Smooth muscle cell (in vitro differentiated cells): ENCODE measurements at regions not wholly inside any gene's neighbourhood (a gene's known extent, or its start where the extent isn't known, plus 50 kb on each side); places are given as distances from the start of the nearest gene placed in this dataset.

Experiments used
- DNase-seq: peaks from one replicate; lab custom pipeline; 2025; ENCODE audit not compliant: unreplicated experiment; lab: John Stamatoyannopoulos, UW
- H2AFZ ChIP-seq: fragments of 200-600 bp; sonication (generic); 2 replicates; pipeline ENCODE4 v1.6.0; 2016; ENCODE audit warnings: antibody characterized with exemption, low read depth, mild to moderate bottlenecking
- H3F3A ChIP-seq: fragments of 200-600 bp; sonication (generic); 2 replicates; pipeline ENCODE4 v1.6.0; 2017; ENCODE audit warnings: antibody characterized with exemption, low read depth
- H3K27ac ChIP-seq: fragments of 200-600 bp; sonication (generic); 2 replicates; pipeline ENCODE4 v1.5.1; 2016; ENCODE audit warnings: low read depth, mild to moderate bottlenecking
- H3K27me3 ChIP-seq: fragments of 200-600 bp; sonication (generic); 2 replicates; pipeline ENCODE4 v1.6.1; 2016; ENCODE audit warnings: low read depth, mild to moderate bottlenecking
- H3K36me3 ChIP-seq: fragments of 200-600 bp; sonication (generic); 2 replicates; pipeline ENCODE4 v1.5.1; 2016; ENCODE audit warnings: low read depth
- H3K4me1 ChIP-seq: fragments of 200-600 bp; sonication (generic); 2 replicates; pipeline ENCODE4 v1.5.1; 2016; ENCODE audit warnings: low read depth
- H3K4me2 ChIP-seq: fragments of 200-600 bp; sonication (generic); 2 replicates; pipeline ENCODE4 v1.6.0; 2016; ENCODE audit warnings: mild to moderate bottlenecking
- H3K4me3 ChIP-seq: fragments of 200-600 bp; sonication (generic); 2 replicates; pipeline ENCODE4 v1.5.1; 2016; ENCODE audit warnings: mild to moderate bottlenecking
- H3K79me2 ChIP-seq: fragments of 200-600 bp; sonication (generic); 2 replicates; pipeline ENCODE4 v1.6.0; 2016; ENCODE audit warnings: low read depth, mild to moderate bottlenecking
- H3K9ac ChIP-seq: fragments of 200-600 bp; sonication (generic); 2 replicates; pipeline ENCODE4 v1.6.0; 2016; ENCODE audit warnings: low read depth
- H3K9me3 ChIP-seq: fragments of 200-600 bp; sonication (generic); replicated peaks from 2 replicates; pipeline ENCODE4 v1.5.1; 2016; ENCODE audit warnings: low read depth
- H4K20me1 ChIP-seq: fragments of 200-600 bp; sonication (generic); 2 replicates; pipeline ENCODE4 v1.6.0; 2016; ENCODE audit warnings: low read depth
- CTCF ChIP-seq: fragments of 200-600 bp; sonication (generic); IDR thresholded peaks from 2 replicates; pipeline ENCODE4 v1.5.1; 2017; ENCODE audit warnings: borderline replicate concordance, mild to moderate bottlenecking, antibody characterized with exemption; ENCODE audit not compliant: insufficient read depth, poor library complexity, severe bottlenecking
- WGBS: methylation state at CpG from one replicate; pipeline ENCODE4 v1.1.7; 2016; ENCODE audit warnings: low lambda C conversion rate; 5-methylcytosine and 5-hydroxymethylcytosine counted together

- no peaks in the 10 kb centered on the region for H3K79me2 ChIP-seq
- 60% methylated on average over 3 of the region's 3 CpGs for WGBS
- H3K9ac ChIP-seq = no peak overlapping the region
- H3F3A ChIP-seq = no peaks in the 10 kb centered on the region
- no peak for TF ChIP-seq CTCF
- no peak overlapping the region for H3K4me2 ChIP-seq
- no peaks in the 10 kb centered on the region for H3K36me3 ChIP-seq
- H3K27me3 ChIP-seq = peaks cover 9% of the 10 kb centered on the region
- no peak overlapping the region for H3K27ac ChIP-seq
- no peaks in the 10 kb centered on the region for H3K4me1 ChIP-seq
- no peak for DNase-seq
- H3K4me3 ChIP-seq = no peak overlapping the region
- no peak overlapping the region for H2AFZ ChIP-seq
- H4K20me1 ChIP-seq = no peaks in the 10 kb centered on the region
- H3K9me3 ChIP-seq = no peaks in the 10 kb centered on the region
Observed at GRCh38 chr9:33651125-33651524, 127.1 kb downstream of the ANKRD18B start.

- TF ChIP-seq CTCF = no peak
- Histone ChIP-seq H2AFZ (no peak overlapping the region), H3F3A (no peaks in the 10 kb centered on the region), H3K4me1 (no peaks in the 10 kb centered on the region), H4K20me1 (no peaks in the 10 kb centered on the region), H3K27ac (no peak overlapping the region), H3K4me3 (no peak overlapping the region), H3K27me3 (peaks cover 8% of the 10 kb centered on the region), H3K79me2 (no peaks in the 10 kb centered on the region), H3K9ac (no peak overlapping the region), H3K9me3 (no peaks in the 10 kb centered on the region), H3K4me2 (no peak overlapping the region), H3K36me3 (no peaks in the 10 kb centered on the region)
- no peak for DNase-seq
- 30% methylated on average over 1 of the region's 1 CpG for WGBS
Observed at GRCh38 chr9:33659921-33660320, 135.4 kb upstream of the PRSS3 start.

- Histone ChIP-seq H4K20me1 (no peaks in the 10 kb centered on the region), H3F3A (no peaks in the 10 kb centered on the region), H3K79me2 (no peaks in the 10 kb centered on the region), H3K4me1 (no peaks in the 10 kb centered on the region), H3K9me3 (no peaks in the 10 kb centered on the region), H3K9ac (no peak overlapping the region), H2AFZ (no peak overlapping the region), H3K27ac (no peak overlapping the region), H3K4me3 (no peak overlapping the region), H3K27me3 (peaks cover 8% of the 10 kb centered on the region), H3K4me2 (no peak overlapping the region), H3K36me3 (no peaks in the 10 kb centered on the region)
- TF ChIP-seq CTCF = no peak
- DNase-seq = no peak
- WGBS = 83% methylated on average over 3 of the region's 3 CpGs
Observed at GRCh38 chr9:33660772-33661171, 134.6 kb upstream of the PRSS3 start.

GRCh38 chr9:33661176-33661575, 134.2 kb upstream of the PRSS3 start:
- 68% methylated on average over 3 of the region's 3 CpGs for WGBS
- Histone ChIP-seq H3K36me3 (no peaks in the 10 kb centered on the region), H3K9me3 (no peaks in the 10 kb centered on the region), H3K27ac (no peak overlapping the region), H3K9ac (no peak overlapping the region), H4K20me1 (no peaks in the 10 kb centered on the region), H3K4me1 (no peaks in the 10 kb centered on the region), H3K4me2 (no peak overlapping the region), H3K4me3 (no peak overlapping the region), H3F3A (no peaks in the 10 kb centered on the region), H3K79me2 (no peaks in the 10 kb centered on the region), H2AFZ (no peak overlapping the region), H3K27me3 (peaks cover 8% of the 10 kb centered on the region)
- TF ChIP-seq CTCF = no peak
- no peak for DNase-seq
